ENCODE measurements at regions not wholly inside any gene's neighbourhood (a gene's known extent, or its start where the extent isn't known, plus 50 kb on each side); places are given as distances from the start of the nearest gene placed in this dataset.
"Not testable (repeated sequence)": the region's sequence is repeated elsewhere in the genome, so short reads cannot be mapped to it uniquely, and the experiment has no call there.

DNA sequence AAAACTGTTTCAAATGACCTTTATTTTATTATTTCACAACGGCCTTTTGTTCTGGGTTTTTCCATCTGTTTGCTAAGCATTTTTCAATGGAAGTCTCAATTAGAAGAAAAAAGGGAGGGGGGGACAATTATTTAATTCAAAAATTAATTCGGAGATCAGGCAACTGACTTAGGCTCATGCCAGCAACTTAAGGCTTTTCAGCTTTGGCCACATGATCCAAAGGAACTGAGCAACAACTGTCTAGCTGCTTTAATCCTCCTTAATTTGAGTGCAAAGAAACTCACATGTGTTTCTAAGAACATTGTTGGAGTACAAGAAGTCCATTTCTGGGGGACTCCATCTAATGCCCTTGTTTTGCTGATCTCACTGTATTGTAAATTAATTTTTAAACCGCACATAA lies 188.0 kb downstream of the EXOC5 start:
- no peaks in the 10 kb centered on the region for H3K4me1 Mint-ChIP-seq
- peaks cover 26% of the 10 kb centered on the region for H3K27me3 Mint-ChIP-seq
- no peak overlapping the region for H3K27ac Mint-ChIP-seq
- peaks cover 2% of the 10 kb centered on the region for H3K36me3 Mint-ChIP-seq (ENCODE audit: low read depth)
- ATAC-seq (no peak), DNase-seq (no peak)
- H3K4me3 Mint-ChIP-seq: no peak overlapping the region
- H3K9me3 ChIP-seq (ENCODE audit: control insufficient read depth, low read length, poor library complexity, severe bottlenecking): no peaks in the 10 kb centered on the region

DNA sequence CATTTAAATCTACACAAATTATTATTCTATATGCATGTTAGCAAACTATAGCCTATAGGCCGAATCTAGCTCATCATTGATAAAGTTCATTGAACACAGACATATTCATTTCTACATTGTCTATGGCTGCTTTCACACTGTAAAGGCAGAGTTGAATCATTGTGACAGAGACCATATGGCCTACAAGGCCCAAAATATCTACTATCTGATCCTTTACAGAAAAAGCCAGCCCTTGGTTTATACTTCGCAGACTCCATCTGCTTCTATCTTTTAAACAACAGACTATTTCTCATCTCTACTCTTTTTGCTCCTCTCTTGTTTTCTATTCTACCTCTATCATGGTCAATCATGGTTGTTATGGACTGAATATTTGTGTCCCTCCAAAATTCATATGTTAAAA lies 190.7 kb downstream of the EXOC5 start:
- no peaks in the 10 kb centered on the region for H3K9me3 ChIP-seq (ENCODE audit: control insufficient read depth, low read length, poor library complexity, severe bottlenecking)
- H3K27ac Mint-ChIP-seq: no peak overlapping the region
- ATAC-seq (no peak), DNase-seq (no peak)
- H3K27me3 Mint-ChIP-seq: peaks cover 25% of the 10 kb centered on the region
- no peaks in the 10 kb centered on the region for H3K36me3 Mint-ChIP-seq (ENCODE audit: low read depth)
- no peaks in the 10 kb centered on the region for H3K4me1 Mint-ChIP-seq
- no peak overlapping the region for H3K4me3 Mint-ChIP-seq

DNA sequence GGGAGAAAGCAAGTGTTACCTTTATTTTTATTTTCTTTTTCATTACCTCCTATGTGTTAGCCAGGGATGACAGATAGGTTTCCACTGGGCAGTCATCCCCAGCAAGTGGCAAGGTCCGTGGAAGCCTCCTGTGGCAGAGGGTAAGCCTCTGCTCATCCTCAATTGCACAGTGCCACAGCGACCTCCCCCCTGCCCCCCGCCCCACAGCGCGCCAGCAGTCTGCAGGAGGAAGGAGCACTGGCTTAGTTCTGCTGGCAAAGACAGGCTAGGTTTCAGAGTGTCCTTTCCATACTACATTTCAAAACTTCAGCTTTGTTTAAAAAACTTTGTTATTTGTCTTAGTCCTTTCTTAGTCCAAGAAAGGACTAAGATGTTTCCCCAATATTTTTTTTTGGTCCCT lies 194.7 kb downstream of the EXOC5 start:
- no peaks in the 10 kb centered on the region for H3K9me3 ChIP-seq (ENCODE audit: control insufficient read depth, low read length, poor library complexity, severe bottlenecking)
- Mint-ChIP-seq H3K4me3 (no peak overlapping the region), H3K27me3 (peaks cover 24% of the 10 kb centered on the region), H3K36me3 (ENCODE audit: low read depth) (no peaks in the 10 kb centered on the region), H3K4me1 (no peaks in the 10 kb centered on the region), H3K27ac (no peak overlapping the region)
- DNase-seq: no peak
- ATAC-seq: no peak

DNA sequence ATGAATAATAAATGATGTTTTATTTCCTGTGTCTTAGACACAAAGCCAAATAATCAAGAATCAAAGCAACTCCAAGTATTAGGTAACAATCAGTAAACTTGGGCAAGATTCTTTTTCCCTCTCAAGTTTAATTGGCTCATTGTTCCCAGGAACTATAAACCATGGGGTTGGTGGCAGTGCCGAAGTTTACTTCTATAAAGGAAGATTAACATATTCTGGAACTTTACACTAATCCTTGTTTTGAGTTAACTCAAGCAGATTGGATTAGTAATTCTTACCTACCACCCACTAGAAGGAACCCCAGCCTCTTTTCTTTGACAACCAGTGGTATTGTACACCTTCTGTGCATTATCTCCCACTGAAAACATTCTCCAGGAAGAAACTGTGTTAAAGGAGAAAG lies 197.1 kb downstream of the EXOC5 start:
- H3K27ac Mint-ChIP-seq: no peak overlapping the region
- H3K9me3 ChIP-seq (ENCODE audit: control insufficient read depth, low read length, poor library complexity, severe bottlenecking): no peaks in the 10 kb centered on the region
- no peak overlapping the region for H3K4me3 Mint-ChIP-seq
- H3K36me3 Mint-ChIP-seq (ENCODE audit: low read depth): no peaks in the 10 kb centered on the region
- peaks cover 41% of the 10 kb centered on the region for H3K27me3 Mint-ChIP-seq
- ATAC-seq (no peak), DNase-seq (no peak)
- H3K4me1 Mint-ChIP-seq: peaks cover 3% of the 10 kb centered on the region

DNA sequence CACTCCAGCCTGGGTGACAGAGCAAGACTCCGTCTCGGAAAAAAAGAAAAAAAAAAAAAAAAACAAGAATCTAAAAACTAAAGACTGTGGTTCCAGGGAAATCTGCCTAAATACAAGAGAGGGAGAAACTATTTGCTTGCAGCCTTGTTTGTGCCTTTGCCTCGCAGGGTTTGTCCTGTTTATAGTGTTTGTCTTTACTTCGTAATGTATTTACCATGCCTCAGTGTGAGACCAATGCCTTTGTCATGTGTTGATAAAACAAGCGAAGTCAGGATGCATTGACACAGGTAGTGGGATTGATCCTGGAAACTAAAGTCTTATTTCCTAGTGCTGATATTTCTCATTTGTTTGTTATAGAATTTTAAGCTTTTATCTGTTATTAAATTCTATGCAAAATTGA lies 199.0 kb downstream of the EXOC5 start:
- Mint-ChIP-seq H3K27me3 (peaks cover 42% of the 10 kb centered on the region), H3K4me3 (no peak overlapping the region), H3K27ac (no peak overlapping the region), H3K36me3 (ENCODE audit: low read depth) (no peaks in the 10 kb centered on the region), H3K4me1 (peaks cover 3% of the 10 kb centered on the region)
- H3K9me3 ChIP-seq (ENCODE audit: control insufficient read depth, low read length, poor library complexity, severe bottlenecking): no peaks in the 10 kb centered on the region
- no peak for DNase-seq
- no peak for ATAC-seq

DNA sequence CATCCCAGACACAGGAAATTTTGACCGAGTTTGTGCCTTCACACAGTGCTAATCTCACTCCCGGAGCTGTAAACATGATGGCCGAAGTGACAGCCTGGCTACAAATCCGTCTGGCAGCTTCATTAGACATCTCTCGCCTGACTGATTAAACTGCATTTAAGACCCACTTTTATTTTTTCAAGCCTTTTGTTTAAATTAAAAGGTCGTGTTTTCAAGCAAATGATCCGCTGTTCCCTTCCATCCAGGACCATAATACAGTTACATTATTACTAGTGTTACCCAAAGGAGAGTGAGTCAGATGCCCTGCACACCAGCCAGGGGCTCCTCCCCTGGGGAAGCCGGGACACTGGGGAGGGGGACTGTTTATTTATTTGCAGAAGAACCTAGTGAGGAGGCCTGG lies 200.2 kb downstream of the EXOC5 start:
- no peak overlapping the region for H3K27ac Mint-ChIP-seq
- no peak overlapping the region for H3K4me3 Mint-ChIP-seq
- DNase-seq (no peak), ATAC-seq (no peak)
- peaks cover 3% of the 10 kb centered on the region for H3K4me1 Mint-ChIP-seq
- H3K9me3 ChIP-seq (ENCODE audit: control insufficient read depth, low read length, poor library complexity, severe bottlenecking): no peaks in the 10 kb centered on the region
- no peaks in the 10 kb centered on the region for H3K36me3 Mint-ChIP-seq (ENCODE audit: low read depth)
- H3K27me3 Mint-ChIP-seq: peaks cover 32% of the 10 kb centered on the region

DNA sequence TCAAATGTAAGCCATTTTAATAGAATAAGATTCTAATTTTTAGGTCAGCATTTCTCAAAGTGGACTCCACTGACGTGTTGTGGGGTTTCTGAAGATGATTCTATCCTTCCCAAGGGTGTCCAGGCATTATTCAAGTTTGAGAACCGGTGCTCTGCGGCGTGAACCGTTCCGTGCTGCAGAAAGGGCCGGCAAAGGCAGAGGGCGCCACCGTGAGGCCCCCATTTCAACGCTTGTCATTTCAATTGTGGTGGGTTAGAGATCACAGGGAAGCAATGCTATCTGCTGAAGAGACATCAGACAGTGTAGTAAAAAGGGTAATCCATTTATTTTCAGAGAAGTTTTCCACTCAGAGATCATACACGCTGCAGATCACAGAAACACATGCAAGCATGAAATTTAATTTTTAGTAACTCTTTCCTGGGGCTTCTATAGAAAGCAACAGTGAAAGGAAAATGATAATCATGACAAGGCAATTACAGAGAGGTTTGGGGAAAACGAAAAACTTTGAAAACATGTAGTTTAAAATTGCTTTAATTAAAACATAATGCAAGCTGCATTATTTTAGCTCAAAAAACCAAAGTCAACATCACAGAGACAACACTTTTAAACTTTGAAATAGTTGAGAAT lies 201.7 kb downstream of the EXOC5 start:
- Mint-ChIP-seq H3K4me3 (no peak overlapping the region), H3K27ac (no peak overlapping the region), H3K36me3 (ENCODE audit: low read depth) (peaks cover 2% of the 10 kb centered on the region), H3K4me1 (peaks cover 3% of the 10 kb centered on the region), H3K27me3 (peaks cover 32% of the 10 kb centered on the region)
- no peak for ATAC-seq
- DNase-seq: peak in 1 of 3 donors; percentile 5
- no peaks in the 10 kb centered on the region for H3K9me3 ChIP-seq (ENCODE audit: control insufficient read depth, low read length, poor library complexity, severe bottlenecking)

DNA sequence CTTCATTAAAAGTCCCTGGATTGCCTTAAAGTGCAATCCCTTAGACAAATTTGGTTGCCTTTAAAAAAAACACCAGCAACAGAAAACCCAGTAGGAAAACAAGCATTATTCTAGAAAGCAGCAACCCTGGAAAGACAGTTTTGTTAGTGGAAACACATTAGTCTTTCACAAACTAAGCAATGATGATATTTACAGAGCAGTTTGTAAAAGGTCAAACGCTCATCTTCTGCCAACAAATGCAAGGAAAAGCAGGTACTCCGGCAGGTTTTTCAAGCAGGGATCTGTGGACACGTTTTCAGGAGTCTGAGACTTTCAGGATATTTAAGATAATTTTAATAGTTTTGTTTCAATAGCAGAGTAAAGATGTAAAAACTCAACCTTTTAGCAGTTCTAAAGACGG lies 202.2 kb downstream of the EXOC5 start:
- H3K4me3 Mint-ChIP-seq: no peak overlapping the region
- peaks cover 32% of the 10 kb centered on the region for H3K27me3 Mint-ChIP-seq
- no peak for DNase-seq
- H3K9me3 ChIP-seq (ENCODE audit: control insufficient read depth, low read length, poor library complexity, severe bottlenecking): no peaks in the 10 kb centered on the region
- H3K27ac Mint-ChIP-seq: no peak overlapping the region
- ATAC-seq: no peak
- H3K36me3 Mint-ChIP-seq (ENCODE audit: low read depth): peaks cover 2% of the 10 kb centered on the region
- peaks cover 3% of the 10 kb centered on the region for H3K4me1 Mint-ChIP-seq

DNA sequence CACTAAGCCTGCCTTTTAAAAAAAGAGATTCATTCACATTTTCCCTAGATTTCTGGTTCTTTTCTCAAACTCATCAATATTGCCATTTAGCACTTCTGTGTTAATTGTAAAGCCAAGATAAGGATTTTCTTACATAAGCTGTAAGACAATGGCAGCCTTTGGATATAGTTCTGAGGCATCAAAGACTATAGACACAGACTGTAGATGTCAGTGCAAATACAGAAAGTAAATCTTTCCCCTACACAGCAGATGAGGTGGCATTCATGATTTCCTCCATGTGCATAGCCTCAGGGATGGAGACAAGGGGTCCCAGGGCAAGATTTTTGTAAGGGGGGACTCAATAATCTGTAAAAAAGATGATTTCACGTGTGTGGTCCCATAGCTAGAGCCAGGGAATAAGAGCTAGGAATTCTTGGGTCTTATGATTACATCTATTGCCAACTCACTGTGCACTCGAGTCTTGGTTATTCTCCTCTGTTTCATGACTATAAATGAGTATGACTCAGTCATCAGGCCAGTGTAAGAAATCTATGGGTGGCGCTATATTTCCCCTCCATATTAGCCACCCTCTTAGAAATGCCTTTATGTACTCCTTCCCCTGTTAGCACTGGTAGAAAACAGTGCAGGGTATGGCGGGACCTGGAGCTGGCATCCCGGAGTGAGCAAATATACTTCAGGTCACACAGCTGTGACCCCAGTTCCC lies 207.5 kb downstream of the EXOC5 start:
- Mint-ChIP-seq H3K4me3 (no peak overlapping the region), H3K36me3 (ENCODE audit: low read depth) (peaks cover 2% of the 10 kb centered on the region), H3K27me3 (peaks cover 6% of the 10 kb centered on the region), H3K4me1 (peaks cover 22% of the 10 kb centered on the region), H3K27ac (peak overlapping the region; percentile 21)
- DNase-seq: no peak
- no peaks in the 10 kb centered on the region for H3K9me3 ChIP-seq (ENCODE audit: control insufficient read depth, low read length, poor library complexity, severe bottlenecking)
- ATAC-seq: no peak

DNA sequence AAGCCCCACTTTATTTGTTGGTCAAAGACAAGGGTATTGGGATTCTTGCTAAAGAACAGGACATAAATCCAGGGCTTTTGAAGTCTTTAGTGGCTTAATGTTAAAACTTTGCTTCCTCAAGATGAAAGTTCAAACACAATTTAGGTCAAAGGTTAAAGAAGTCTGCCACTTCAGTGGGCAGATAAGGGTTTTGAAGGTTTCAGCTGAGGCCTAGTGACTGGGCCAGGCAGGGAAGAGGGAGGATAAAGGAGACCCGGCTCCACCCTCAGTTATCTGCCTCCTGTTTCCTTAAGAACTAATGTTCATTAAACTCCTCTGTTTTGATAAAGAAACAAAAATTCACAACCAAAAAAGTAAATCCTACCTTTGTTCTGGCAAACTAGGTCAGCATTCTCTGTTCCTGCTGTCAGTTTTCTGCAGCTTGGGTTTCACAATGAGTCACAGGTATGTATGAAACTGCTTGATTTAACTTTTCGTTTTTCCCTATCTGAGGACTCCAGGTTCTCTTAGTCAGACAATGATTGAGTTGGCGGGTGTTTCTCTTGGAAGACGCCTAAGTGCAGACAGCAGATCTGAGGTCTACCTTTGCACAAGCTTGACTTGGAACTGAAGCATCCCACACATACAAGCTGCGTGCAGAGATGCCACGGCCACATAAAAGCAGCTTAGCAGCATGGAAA lies 208.3 kb downstream of the EXOC5 start:
- Mint-ChIP-seq H3K27me3 (peaks cover 6% of the 10 kb centered on the region), H3K4me1 (peaks cover 22% of the 10 kb centered on the region), H3K4me3 (no peak overlapping the region), H3K36me3 (ENCODE audit: low read depth) (peaks cover 2% of the 10 kb centered on the region), H3K27ac (peak overlapping the region; percentile 21)
- DNase-seq (no peak), ATAC-seq (peak; percentile 54)
- no peaks in the 10 kb centered on the region for H3K9me3 ChIP-seq (ENCODE audit: control insufficient read depth, low read length, poor library complexity, severe bottlenecking)

DNA sequence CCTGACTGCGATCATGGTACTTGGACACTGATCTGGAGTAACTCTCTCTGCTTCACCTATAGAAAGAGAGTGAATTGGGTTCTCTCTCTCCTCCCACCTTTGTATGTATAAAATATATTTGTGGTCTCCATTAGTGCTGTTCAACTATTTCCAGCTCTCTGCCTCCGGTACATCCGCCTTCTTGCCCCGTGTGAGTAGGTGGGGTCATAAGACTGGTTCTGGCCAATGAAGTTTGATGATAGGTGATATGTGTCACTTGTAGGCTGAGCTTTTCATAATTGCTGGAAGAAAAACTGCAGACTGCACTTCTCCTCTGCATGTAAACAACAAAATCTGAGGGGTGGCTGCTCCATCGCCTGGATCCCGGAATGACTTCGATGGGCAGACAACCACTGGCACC lies 210.4 kb downstream of the EXOC5 start:
- Mint-ChIP-seq H3K36me3 (ENCODE audit: low read depth) (peaks cover 2% of the 10 kb centered on the region), H3K4me3 (no peak overlapping the region)
- no peak for DNase-seq

DNA sequence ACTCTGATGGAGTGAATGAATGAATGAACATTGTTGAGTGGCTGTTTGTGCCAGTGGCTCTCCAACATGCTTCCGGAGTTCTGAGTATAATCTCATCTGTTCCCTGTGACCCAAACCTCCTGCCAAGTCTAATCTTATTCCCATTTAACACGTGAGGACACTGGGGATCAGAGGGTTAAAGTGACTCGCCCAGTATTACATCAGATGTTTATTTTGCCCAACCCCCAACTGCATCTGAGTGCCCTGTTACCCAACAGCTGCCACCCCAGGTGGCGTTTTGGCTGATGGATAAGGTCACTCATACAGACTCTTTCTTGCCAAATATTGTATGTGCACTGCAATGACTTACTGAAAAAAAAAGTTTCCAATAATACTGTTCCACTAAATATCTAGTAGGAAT lies 210.9 kb downstream of the EXOC5 start:
- no peak for ATAC-seq
- H3K4me3 Mint-ChIP-seq: no peak overlapping the region

More for the DNA sequence above, 210.4 kb downstream of the EXOC5 start:
- Mint-ChIP-seq H3K27me3 (peaks cover 6% of the 10 kb centered on the region), H3K4me1 (peaks cover 24% of the 10 kb centered on the region), H3K27ac (peak overlapping the region; percentile 62)
- H3K9me3 ChIP-seq (ENCODE audit: control insufficient read depth, low read length, poor library complexity, severe bottlenecking): no peaks in the 10 kb centered on the region
- peak; percentile 46 for ATAC-seq

DNA sequence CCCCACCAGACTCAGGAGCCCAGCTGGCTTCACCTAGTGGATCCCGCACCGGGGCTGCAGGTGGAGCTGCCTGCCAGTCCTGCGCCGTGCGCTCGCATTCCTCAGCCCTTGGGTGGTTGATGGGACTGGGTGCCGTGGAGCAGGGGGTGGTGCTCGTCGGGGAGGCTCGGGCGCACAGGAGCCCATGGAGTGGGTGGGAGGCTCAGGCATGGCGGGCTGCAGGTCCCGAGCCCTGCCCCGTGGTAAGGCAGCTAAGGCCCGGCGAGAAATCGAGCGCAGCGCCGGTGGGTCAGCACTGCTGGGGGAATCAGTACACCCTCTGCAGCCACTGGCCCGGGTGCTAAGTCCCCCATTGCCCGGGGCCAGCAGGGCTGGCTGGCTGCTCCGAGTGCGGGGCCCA lies 212.2 kb downstream of the EXOC5 start:
- ATAC-seq; H3K4me3 Mint-ChIP-seq; H3K36me3 Mint-ChIP-seq (ENCODE audit: low read depth); DNase-seq; H3K9me3 ChIP-seq (ENCODE audit: control insufficient read depth, low read length, poor library complexity, severe bottlenecking); H3K27ac Mint-ChIP-seq; H3K27me3 Mint-ChIP-seq: not testable (repeated sequence)
- H3K4me1 Mint-ChIP-seq: peaks cover 24% of the 10 kb centered on the region

More for the DNA sequence above, 210.9 kb downstream of the EXOC5 start:
- H3K9me3 ChIP-seq (ENCODE audit: control insufficient read depth, low read length, poor library complexity, severe bottlenecking): no peaks in the 10 kb centered on the region
- no peak for DNase-seq
- H3K27ac Mint-ChIP-seq: peak overlapping the region; percentile 62
- H3K4me1 Mint-ChIP-seq: peaks cover 24% of the 10 kb centered on the region
- H3K27me3 Mint-ChIP-seq: peaks cover 4% of the 10 kb centered on the region
- H3K36me3 Mint-ChIP-seq (ENCODE audit: low read depth): peaks cover 2% of the 10 kb centered on the region
